SU-DHL-6 (cell line): ENCODE measurements at regions not wholly inside any gene's neighbourhood (a gene's known extent, or its start where the extent isn't known, plus 50 kb on each side); places are given as distances from the start of the nearest gene placed in this dataset.

Experiments used
- H2AFZ ChIP-seq: fragments of 200-600 bp; sonication (generic); 2 replicates; pipeline ENCODE4 v1.6.1; 2014; ENCODE audit warnings: low read depth, mild to moderate bottlenecking, moderate library complexity, mixed read lengths, antibody characterized with exemption, low read length; ENCODE audit not compliant: severe bottlenecking
- H3F3A ChIP-seq: fragments of 200-600 bp; shearing (Covaris generic); 2 replicates; pipeline ENCODE4 v1.6.0; 2016; ENCODE audit warnings: antibody characterized with exemption, mild to moderate bottlenecking; ENCODE audit not compliant: insufficient read depth
- H3K27ac ChIP-seq: fragments of 200-600 bp; sonication (generic); 2 replicates; pipeline ENCODE4 v1.5.1; 2016; ENCODE audit warnings: low read depth, mild to moderate bottlenecking, low read length, moderate library complexity, mixed read lengths
- H3K27me3 ChIP-seq: fragments of 200-600 bp; sonication (generic), shearing (Covaris generic); 2 replicates; pipeline ENCODE4 v1.6.0; 2014; ENCODE audit warnings: mild to moderate bottlenecking, low read length
- H3K36me3 ChIP-seq: fragments of 200-600 bp; sonication (generic); 2 replicates; pipeline ENCODE4 v1.6.1; 2014; ENCODE audit warnings: mild to moderate bottlenecking, low read length, mixed read lengths
- H3K4me2 ChIP-seq: fragments of 300-600, 200-600 bp; shearing (Covaris generic), sonication (generic); 2 replicates; pipeline ENCODE4 v1.6.0; 2014; ENCODE audit warnings: low read length, low read depth, mild to moderate bottlenecking; ENCODE audit not compliant: poor library complexity, severe bottlenecking
- H3K4me3 ChIP-seq: fragments of 200-600 bp; sonication (generic); 2 replicates; pipeline ENCODE4 v1.5.1; 2014; ENCODE audit warnings: antibody characterized with exemption, low read length, mild to moderate bottlenecking, mixed read lengths; ENCODE audit not compliant: insufficient read depth, poor library complexity, severe bottlenecking
- H3K79me2 ChIP-seq: fragments of 200-600 bp; sonication (generic); 2 replicates; pipeline ENCODE4 v1.6.1; 2014; ENCODE audit warnings: mild to moderate bottlenecking, low read length, moderate library complexity; ENCODE audit not compliant: insufficient read depth
- H3K9ac ChIP-seq: fragments of 200-600 bp; sonication (generic); 2 replicates; pipeline ENCODE4 v1.7.0; 2014; ENCODE audit warnings: mild to moderate bottlenecking, low read length
- H3K9me2 ChIP-seq: fragments of 200-600 bp; sonication (generic); replicated peaks from 2 replicates; pipeline ENCODE4 v1.6.1; 2014; ENCODE audit warnings: low read length; ENCODE audit not compliant: insufficient read depth
- H3K9me3 ChIP-seq: fragments of 200-600 bp; sonication (generic); 2 replicates; pipeline ENCODE4 v1.6.1; 2014; ENCODE audit warnings: low read length, mixed read lengths; ENCODE audit not compliant: insufficient read depth
- H4K20me1 ChIP-seq: fragments of 200-600 bp; sonication (generic); 2 replicates; pipeline ENCODE4 v1.6.1; 2014; ENCODE audit warnings: low read depth, mild to moderate bottlenecking, antibody characterized with exemption, low read length, moderate library complexity, mixed read lengths
- CTCF ChIP-seq: fragments of 200-600 bp; sonication (generic); IDR thresholded peaks from one replicate; pipeline ENCODE4 v1.5.1; 2017; ENCODE audit warnings: antibody characterized with exemption, mild to moderate bottlenecking, low read length, moderate library complexity; ENCODE audit not compliant: insufficient read depth, poor library complexity, severe bottlenecking
- EZH2phosphoT487 ChIP-seq: fragments of 200-600 bp; sonication (generic), shearing (Covaris generic); conservative IDR thresholded peaks from 2 replicates; pipeline ENCODE4 v1.6.1; 2018; ENCODE audit warnings: mild to moderate bottlenecking, antibody characterized with exemption, low read length, moderate library complexity, mixed read lengths

GRCh38 chr10:62996925-62997324, 136.2 kb upstream of the NRBF2 start:
- TF ChIP-seq EZH2phosphoT487 (no peak), CTCF (no peak)
- no peaks in the 10 kb centered on the region for H3K27me3 ChIP-seq
- no peak overlapping the region for H3K4me3 ChIP-seq
- no peaks in the 10 kb centered on the region for H3F3A ChIP-seq
- no peak overlapping the region for H3K27ac ChIP-seq
- H4K20me1 ChIP-seq = no peaks in the 10 kb centered on the region
- H3K79me2 ChIP-seq = no peaks in the 10 kb centered on the region
- H3K9me3 ChIP-seq = no peaks in the 10 kb centered on the region
- H3K9me2 ChIP-seq = no peaks in the 10 kb centered on the region
- no peak overlapping the region for H2AFZ ChIP-seq
- no peak overlapping the region for H3K4me2 ChIP-seq
- no peak overlapping the region for H3K9ac ChIP-seq
- H3K36me3 ChIP-seq = no peaks in the 10 kb centered on the region

- Histone ChIP-seq H3K4me3 (no peak overlapping the region), H3K36me3 (no peaks in the 10 kb centered on the region), H3F3A (no peaks in the 10 kb centered on the region), H3K27ac (no peak overlapping the region), H3K9ac (no peak overlapping the region), H3K27me3 (no peaks in the 10 kb centered on the region), H3K4me2 (no peak overlapping the region), H3K9me3 (no peaks in the 10 kb centered on the region), H2AFZ (no peak overlapping the region), H3K9me2 (no peaks in the 10 kb centered on the region), H4K20me1 (no peaks in the 10 kb centered on the region), H3K79me2 (no peaks in the 10 kb centered on the region)
- TF ChIP-seq EZH2phosphoT487 = no peak
- TF ChIP-seq CTCF = no peak
Measured at GRCh38 chr10:62996516-62996915, 136.6 kb upstream of the NRBF2 start.

GRCh38 chr10:62993121-62993520, 140.0 kb upstream of the NRBF2 start:
- H3K9ac ChIP-seq = no peak overlapping the region
- H3K27ac ChIP-seq = no peak overlapping the region
- H3K27me3 ChIP-seq = no peaks in the 10 kb centered on the region
- no peaks in the 10 kb centered on the region for H3K79me2 ChIP-seq
- H2AFZ ChIP-seq = no peak overlapping the region
- H3K4me2 ChIP-seq = no peak overlapping the region
- no peak overlapping the region for H3K4me3 ChIP-seq
- H4K20me1 ChIP-seq = no peaks in the 10 kb centered on the region
- H3K36me3 ChIP-seq = no peaks in the 10 kb centered on the region
- no peaks in the 10 kb centered on the region for H3K9me2 ChIP-seq
- no peak for TF ChIP-seq EZH2phosphoT487
- no peak for TF ChIP-seq CTCF
- H3F3A ChIP-seq = no peaks in the 10 kb centered on the region
- no peaks in the 10 kb centered on the region for H3K9me3 ChIP-seq
